GM12891 (cell line): ENCODE measurements at regions not wholly inside any gene's neighbourhood (a gene's known extent, or its start where the extent isn't known, plus 50 kb on each side); places are given as distances from the start of the nearest gene placed in this dataset.

Experiments used
- PAX5 ChIP-seq: IDR thresholded peaks from 2 replicates; pipeline ENCODE4 v1.6.1; 2011; ENCODE audit warnings: low read length, moderate library complexity, mild to moderate bottlenecking; ENCODE audit not compliant: insufficient read depth, severe bottlenecking
- POLR2A ChIP-seq: IDR thresholded peaks from 2 replicates; pipeline ENCODE4 v1.6.1; 2011; ENCODE audit warnings: low read depth, low read length, control low read depth
- POLR2AphosphoS5 ChIP-seq: IDR thresholded peaks from 2 replicates; pipeline ENCODE4 v1.6.1; 2011; ENCODE audit warnings: low read depth, low read length, control low read depth
- SPI1 ChIP-seq: IDR thresholded peaks from 2 replicates; pipeline ENCODE4 v1.6.1; 2011; ENCODE audit warnings: low read depth, low read length, control low read depth
- TAF1 ChIP-seq: IDR thresholded peaks from 2 replicates; pipeline ENCODE4 v1.6.1; 2011; ENCODE audit warnings: low read depth, low read length, control low read depth

DNA sequence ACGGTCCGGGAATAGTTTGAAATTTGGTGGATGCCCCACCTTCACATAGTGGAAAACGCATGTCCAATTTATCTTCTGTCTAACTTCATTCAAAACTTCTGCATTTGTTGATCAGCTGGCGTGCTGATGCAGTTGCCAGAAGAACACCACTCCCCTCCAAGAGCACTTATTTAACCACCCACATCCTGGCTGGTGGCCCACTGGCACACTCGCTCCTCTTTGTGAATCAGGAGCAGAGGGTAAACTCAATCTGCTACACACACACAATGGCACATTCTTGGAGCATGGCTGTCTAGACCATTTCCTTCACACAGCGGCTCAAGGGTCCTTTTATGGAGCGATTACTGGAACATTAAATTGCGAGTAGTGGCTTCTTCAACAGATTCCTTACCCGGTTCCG is 55.1 kb upstream of the CEP162 start:
- TF ChIP-seq POLR2AphosphoS5 = no peak
- TF ChIP-seq POLR2A = no peak
- no peak for TF ChIP-seq TAF1
- no peak for TF ChIP-seq PAX5
- TF ChIP-seq SPI1 = no peak
